Loucy (cell line): ENCODE measurements at regions not wholly inside any gene's neighbourhood (a gene's known extent, or its start where the extent isn't known, plus 50 kb on each side); places are given as distances from the start of the nearest gene placed in this dataset.

Source experiments
- H2AFZ ChIP-seq: fragments of 200-600 bp; sonication (generic); 2 replicates; pipeline ENCODE4 v1.6.0; 2016; ENCODE audit warnings: antibody characterized with exemption, mild to moderate bottlenecking, low read length, moderate library complexity
- H3F3A ChIP-seq: fragments of 200-600 bp; 2 replicates; pipeline ENCODE4 v1.6.0; 2016; ENCODE audit warnings: antibody characterized with exemption, low read depth, mild to moderate bottlenecking
- H3K27me3 ChIP-seq: fragments of 200-600 bp; sonication (generic); 2 replicates; pipeline ENCODE4 v1.6.1; 2014; ENCODE audit warnings: low read length, mild to moderate bottlenecking; ENCODE audit not compliant: insufficient read depth, poor library complexity, severe bottlenecking
- H3K36me3 ChIP-seq: fragments of 200-600 bp; sonication (generic); 2 replicates; pipeline ENCODE4 v1.6.1; 2016; ENCODE audit warnings: low read length; ENCODE audit not compliant: insufficient read depth
- H3K4me1 ChIP-seq: fragments of 200-600 bp; sonication (generic); 2 replicates; pipeline ENCODE4 v1.5.1; 2014; ENCODE audit warnings: low read length, mild to moderate bottlenecking; ENCODE audit not compliant: insufficient read depth, poor library complexity, severe bottlenecking
- H3K4me2 ChIP-seq: fragments of 200-600 bp; sonication (generic); 2 replicates; pipeline ENCODE4 v1.6.0; 2014; ENCODE audit warnings: antibody characterized with exemption, low read length, low read depth, mild to moderate bottlenecking; ENCODE audit not compliant: poor library complexity, severe bottlenecking
- H3K4me3 ChIP-seq: fragments of 200-600 bp; sonication (generic); 2 replicates; pipeline ENCODE4 v1.5.1; 2014; ENCODE audit warnings: low read length, mild to moderate bottlenecking, mixed read lengths; ENCODE audit not compliant: poor library complexity, severe bottlenecking
- H3K79me2 ChIP-seq: fragments of 200-600 bp; sonication (generic); 2 replicates; pipeline ENCODE4 v1.6.1; 2014; ENCODE audit warnings: low read length; ENCODE audit not compliant: insufficient read depth
- H3K9ac ChIP-seq: fragments of 200-600 bp; sonication (generic); 2 replicates; pipeline ENCODE4 v1.6.0; 2014; ENCODE audit warnings: mild to moderate bottlenecking, low read depth, low read length, moderate library complexity; ENCODE audit not compliant: poor library complexity, severe bottlenecking
- H3K9me2 ChIP-seq: fragments of 200-600 bp; sonication (generic); replicated peaks from 2 replicates; pipeline ENCODE4 v1.6.1; 2016; ENCODE audit warnings: low read depth, low read length, mixed read lengths
- H3K9me3 ChIP-seq: fragments of 200-600 bp; sonication (generic); 2 replicates; pipeline ENCODE4 v1.6.1; 2014; ENCODE audit warnings: mild to moderate bottlenecking, antibody characterized with exemption, low read length, low read depth; ENCODE audit not compliant: insufficient read depth
- H4K20me1 ChIP-seq: fragments of 200-600 bp; sonication (generic); 2 replicates; pipeline ENCODE4 v1.6.0; 2014; ENCODE audit warnings: antibody characterized with exemption, low read length, mild to moderate bottlenecking; ENCODE audit not compliant: insufficient read depth, poor library complexity, severe bottlenecking
- EZH2phosphoT487 ChIP-seq: fragments of 200-600 bp; IDR thresholded peaks from 2 replicates; pipeline ENCODE4 v1.6.1; 2018; ENCODE audit warnings: antibody characterized with exemption, mild to moderate bottlenecking, moderate library complexity, borderline replicate concordance
- TF ChIP-seq, protein P1 (sequence below): fragments of 200-600 bp; sonication (generic); conservative IDR thresholded peaks from 2 replicates; pipeline ENCODE4 v1.5.1; 2014; ENCODE audit warnings: mild to moderate bottlenecking, antibody characterized with exemption, low read length

DNA sequence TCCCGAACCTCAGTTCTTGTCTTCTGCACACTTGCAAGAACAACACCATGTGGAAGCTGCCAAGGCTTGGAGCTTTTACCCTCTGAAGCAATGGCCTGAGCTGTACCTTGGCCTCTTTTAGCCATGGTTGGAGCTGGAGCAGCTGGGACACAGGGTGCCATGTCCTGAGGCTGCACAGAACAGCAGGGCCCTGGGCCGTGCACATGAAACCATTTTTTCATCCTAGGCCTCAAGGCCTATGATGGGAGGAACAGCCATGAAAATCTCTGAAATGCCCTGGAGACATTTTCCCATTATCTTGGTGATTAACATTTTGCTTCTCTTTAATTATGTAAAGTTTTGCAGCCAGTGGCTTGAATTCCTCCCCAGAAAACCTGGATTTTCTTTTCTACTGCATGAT is 817.8 kb upstream of the CXADR start:
- Histone ChIP-seq H3F3A (no peaks in the 10 kb centered on the region), H3K4me1 (no peaks in the 10 kb centered on the region), H3K79me2 (no peaks in the 10 kb centered on the region), H3K27me3 (no peaks in the 10 kb centered on the region), H3K9me3 (0 out of 2 replicates have a peak, but pooled peaks cover 3% of the 10 kb centered on the region), H3K4me3 (no peak overlapping the region), H4K20me1 (no peaks in the 10 kb centered on the region), H3K9me2 (no peaks in the 10 kb centered on the region), H3K4me2 (no peak overlapping the region), H3K9ac (no peak overlapping the region), H2AFZ (no peak overlapping the region), H3K36me3 (no peaks in the 10 kb centered on the region)
- no peak for TF ChIP-seq EZH2phosphoT487
- TF ChIP-seq, protein P1, sequence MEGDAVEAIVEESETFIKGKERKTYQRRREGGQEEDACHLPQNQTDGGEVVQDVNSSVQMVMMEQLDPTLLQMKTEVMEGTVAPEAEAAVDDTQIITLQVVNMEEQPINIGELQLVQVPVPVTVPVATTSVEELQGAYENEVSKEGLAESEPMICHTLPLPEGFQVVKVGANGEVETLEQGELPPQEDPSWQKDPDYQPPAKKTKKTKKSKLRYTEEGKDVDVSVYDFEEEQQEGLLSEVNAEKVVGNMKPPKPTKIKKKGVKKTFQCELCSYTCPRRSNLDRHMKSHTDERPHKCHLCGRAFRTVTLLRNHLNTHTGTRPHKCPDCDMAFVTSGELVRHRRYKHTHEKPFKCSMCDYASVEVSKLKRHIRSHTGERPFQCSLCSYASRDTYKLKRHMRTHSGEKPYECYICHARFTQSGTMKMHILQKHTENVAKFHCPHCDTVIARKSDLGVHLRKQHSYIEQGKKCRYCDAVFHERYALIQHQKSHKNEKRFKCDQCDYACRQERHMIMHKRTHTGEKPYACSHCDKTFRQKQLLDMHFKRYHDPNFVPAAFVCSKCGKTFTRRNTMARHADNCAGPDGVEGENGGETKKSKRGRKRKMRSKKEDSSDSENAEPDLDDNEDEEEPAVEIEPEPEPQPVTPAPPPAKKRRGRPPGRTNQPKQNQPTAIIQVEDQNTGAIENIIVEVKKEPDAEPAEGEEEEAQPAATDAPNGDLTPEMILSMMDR = no peak

DNA sequence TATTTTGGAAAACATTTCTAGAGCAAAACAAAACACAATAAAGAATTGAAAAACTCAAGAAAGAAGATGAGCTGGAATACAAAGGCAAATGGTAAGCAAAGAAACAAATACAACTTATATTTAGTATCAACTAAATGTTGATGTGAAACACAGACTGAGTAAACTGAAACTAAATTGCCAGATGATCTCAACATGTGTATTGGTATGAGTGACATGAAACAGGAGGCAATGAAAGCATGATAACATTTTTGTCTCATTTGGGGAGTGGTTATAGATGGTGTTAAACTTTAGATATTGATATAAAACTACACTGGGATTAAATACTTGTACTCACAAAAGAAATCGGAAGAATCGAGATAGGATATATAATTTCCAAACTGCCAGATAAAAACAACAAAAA is 805.6 kb upstream of the CXADR start:
- H3K9ac ChIP-seq = no peak overlapping the region
- H3K36me3 ChIP-seq = no peaks in the 10 kb centered on the region
- H3K4me2 ChIP-seq = no peak overlapping the region
- no peaks in the 10 kb centered on the region for H4K20me1 ChIP-seq
- H2AFZ ChIP-seq = no peak overlapping the region
- H3K27me3 ChIP-seq = no peaks in the 10 kb centered on the region
- no peak for TF ChIP-seq EZH2phosphoT487
- TF ChIP-seq, protein P1 = no peak
- no peak overlapping the region for H3K4me3 ChIP-seq
- H3K4me1 ChIP-seq = no peaks in the 10 kb centered on the region
- H3K9me3 ChIP-seq = peaks cover 4% of the 10 kb centered on the region; the same call in 1 of the 2 replicates
- no peaks in the 10 kb centered on the region for H3K9me2 ChIP-seq
- no peaks in the 10 kb centered on the region for H3F3A ChIP-seq
- no peaks in the 10 kb centered on the region for H3K79me2 ChIP-seq

DNA sequence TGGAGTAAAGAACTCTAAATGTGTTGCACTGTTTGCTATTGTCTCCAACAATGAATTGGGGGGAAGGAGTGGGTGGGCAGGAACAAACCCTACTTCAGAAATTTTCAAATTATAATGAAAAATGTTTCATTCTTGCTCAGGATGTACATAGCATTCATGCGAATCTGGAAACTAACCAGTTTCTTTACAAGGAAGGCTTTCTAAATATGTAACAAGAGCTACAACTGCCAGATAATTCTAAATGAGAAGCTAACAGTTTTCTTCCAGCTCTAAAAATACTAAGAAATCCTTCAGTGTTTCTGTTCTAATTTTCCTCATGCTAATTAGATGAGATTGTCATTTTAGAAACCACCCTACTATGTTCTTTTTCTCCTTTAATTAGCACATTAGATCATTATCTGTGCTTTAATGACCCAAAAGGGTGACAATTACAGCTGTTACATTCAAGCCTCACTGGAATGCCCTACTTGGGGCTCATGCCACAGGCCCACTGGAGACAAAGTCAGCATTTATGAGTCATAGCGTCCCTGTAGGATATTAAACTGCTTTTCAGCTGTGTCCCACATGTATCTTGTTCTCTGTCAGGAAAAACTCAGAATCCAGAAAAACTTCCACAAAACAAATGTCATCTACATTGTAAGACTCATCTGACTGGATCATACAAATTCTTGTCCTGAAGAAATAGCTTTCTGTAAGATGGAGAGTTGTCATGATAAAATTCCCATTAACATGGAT is 804.6 kb upstream of the CXADR start:
- H3K9me2 ChIP-seq = no peaks in the 10 kb centered on the region
- no peak overlapping the region for H2AFZ ChIP-seq

More for the DNA sequence above, 804.6 kb upstream of the CXADR start:
- H3F3A ChIP-seq = no peaks in the 10 kb centered on the region
- TF ChIP-seq, protein P1 = no peak
- no peak for TF ChIP-seq EZH2phosphoT487
- no peaks in the 10 kb centered on the region for H4K20me1 ChIP-seq
- no peaks in the 10 kb centered on the region for H3K27me3 ChIP-seq
- peaks cover 4% of the 10 kb centered on the region; the same call in 1 of the 2 replicates for H3K9me3 ChIP-seq
- H3K79me2 ChIP-seq = no peaks in the 10 kb centered on the region
- no peaks in the 10 kb centered on the region for H3K4me1 ChIP-seq
- H3K9ac ChIP-seq = no peak overlapping the region
- H3K4me2 ChIP-seq = no peak overlapping the region
- no peak overlapping the region for H3K4me3 ChIP-seq
- no peaks in the 10 kb centered on the region for H3K36me3 ChIP-seq
